ENCODE measurements at regions not wholly inside any gene's neighbourhood (a gene's known extent, or its start where the extent isn't known, plus 50 kb on each side); places are given as distances from the start of the nearest gene placed in this dataset.

- Histone ChIP-seq H3K4me3 (no peak overlapping the region), H3K4me2 (no peak overlapping the region), H3K4me1 (ENCODE audit: insufficient read depth) (no peaks in the 10 kb centered on the region), H3F3A (replicated peaks; ENCODE audit: low read depth) (no peaks in the 10 kb centered on the region), H3K9me2 (ENCODE audit: insufficient read depth) (no peaks in the 10 kb centered on the region; the same call in 1 of the 2 replicates), H3K79me2 (replicated peaks; ENCODE audit: insufficient read depth) (no peaks in the 10 kb centered on the region), H3K27me3 (ENCODE audit: insufficient read depth) (no peaks in the 10 kb centered on the region), H3K27ac (ENCODE audit: low read depth) (no peak overlapping the region), H3K36me3 (ENCODE audit: insufficient read depth) (no peaks in the 10 kb centered on the region), H2AFZ (no peak overlapping the region; the same call in 1 of the 2 replicates), H4K20me1 (replicated peaks; ENCODE audit: insufficient read depth) (no peaks in the 10 kb centered on the region)
- ATAC-seq (no peak), DNase-seq (ENCODE audit: low spot score) (no peak)
- TF ChIP-seq, protein P1, sequence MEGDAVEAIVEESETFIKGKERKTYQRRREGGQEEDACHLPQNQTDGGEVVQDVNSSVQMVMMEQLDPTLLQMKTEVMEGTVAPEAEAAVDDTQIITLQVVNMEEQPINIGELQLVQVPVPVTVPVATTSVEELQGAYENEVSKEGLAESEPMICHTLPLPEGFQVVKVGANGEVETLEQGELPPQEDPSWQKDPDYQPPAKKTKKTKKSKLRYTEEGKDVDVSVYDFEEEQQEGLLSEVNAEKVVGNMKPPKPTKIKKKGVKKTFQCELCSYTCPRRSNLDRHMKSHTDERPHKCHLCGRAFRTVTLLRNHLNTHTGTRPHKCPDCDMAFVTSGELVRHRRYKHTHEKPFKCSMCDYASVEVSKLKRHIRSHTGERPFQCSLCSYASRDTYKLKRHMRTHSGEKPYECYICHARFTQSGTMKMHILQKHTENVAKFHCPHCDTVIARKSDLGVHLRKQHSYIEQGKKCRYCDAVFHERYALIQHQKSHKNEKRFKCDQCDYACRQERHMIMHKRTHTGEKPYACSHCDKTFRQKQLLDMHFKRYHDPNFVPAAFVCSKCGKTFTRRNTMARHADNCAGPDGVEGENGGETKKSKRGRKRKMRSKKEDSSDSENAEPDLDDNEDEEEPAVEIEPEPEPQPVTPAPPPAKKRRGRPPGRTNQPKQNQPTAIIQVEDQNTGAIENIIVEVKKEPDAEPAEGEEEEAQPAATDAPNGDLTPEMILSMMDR (conservative IDR thresholded peaks at IDR 0.05; ENCODE audit: low read depth in 2 of 2): no peak
- TF ChIP-seq, protein P2, sequence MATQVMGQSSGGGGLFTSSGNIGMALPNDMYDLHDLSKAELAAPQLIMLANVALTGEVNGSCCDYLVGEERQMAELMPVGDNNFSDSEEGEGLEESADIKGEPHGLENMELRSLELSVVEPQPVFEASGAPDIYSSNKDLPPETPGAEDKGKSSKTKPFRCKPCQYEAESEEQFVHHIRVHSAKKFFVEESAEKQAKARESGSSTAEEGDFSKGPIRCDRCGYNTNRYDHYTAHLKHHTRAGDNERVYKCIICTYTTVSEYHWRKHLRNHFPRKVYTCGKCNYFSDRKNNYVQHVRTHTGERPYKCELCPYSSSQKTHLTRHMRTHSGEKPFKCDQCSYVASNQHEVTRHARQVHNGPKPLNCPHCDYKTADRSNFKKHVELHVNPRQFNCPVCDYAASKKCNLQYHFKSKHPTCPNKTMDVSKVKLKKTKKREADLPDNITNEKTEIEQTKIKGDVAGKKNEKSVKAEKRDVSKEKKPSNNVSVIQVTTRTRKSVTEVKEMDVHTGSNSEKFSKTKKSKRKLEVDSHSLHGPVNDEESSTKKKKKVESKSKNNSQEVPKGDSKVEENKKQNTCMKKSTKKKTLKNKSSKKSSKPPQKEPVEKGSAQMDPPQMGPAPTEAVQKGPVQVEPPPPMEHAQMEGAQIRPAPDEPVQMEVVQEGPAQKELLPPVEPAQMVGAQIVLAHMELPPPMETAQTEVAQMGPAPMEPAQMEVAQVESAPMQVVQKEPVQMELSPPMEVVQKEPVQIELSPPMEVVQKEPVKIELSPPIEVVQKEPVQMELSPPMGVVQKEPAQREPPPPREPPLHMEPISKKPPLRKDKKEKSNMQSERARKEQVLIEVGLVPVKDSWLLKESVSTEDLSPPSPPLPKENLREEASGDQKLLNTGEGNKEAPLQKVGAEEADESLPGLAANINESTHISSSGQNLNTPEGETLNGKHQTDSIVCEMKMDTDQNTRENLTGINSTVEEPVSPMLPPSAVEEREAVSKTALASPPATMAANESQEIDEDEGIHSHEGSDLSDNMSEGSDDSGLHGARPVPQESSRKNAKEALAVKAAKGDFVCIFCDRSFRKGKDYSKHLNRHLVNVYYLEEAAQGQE (IDR thresholded peaks at IDR 0.05; ENCODE audit: unreplicated experiment): no peak
- TF ChIP-seq NANOG (IDR thresholded peaks at IDR 0.05; ENCODE audit: borderline replicate concordance) (no peak), POLR2AphosphoS5 (IDR thresholded peaks at IDR 0.05; ENCODE audit: low read depth) (no peak), STAT1 (IDR thresholded peaks at IDR 0.05; ENCODE audit: unreplicated experiment) (no peak), ZNF331 (CRISPR knock-in tag; IDR thresholded peaks at IDR 0.05; ENCODE audit: low read depth) (no peak)
- H3K4me1 Mint-ChIP-seq: peaks cover 11% of the 10 kb centered on the region; the same call in 2 of the 3 replicates
- no peaks in the 10 kb centered on the region for H3K9me3 Mint-ChIP-seq
- H3K36me3 Mint-ChIP-seq (ENCODE audit: low read depth): no peaks in the 10 kb centered on the region
- no peak overlapping the region for H3K27ac Mint-ChIP-seq
- H3K27me3 Mint-ChIP-seq (ENCODE audit: insufficient read depth, low read depth, poor library complexity): peaks cover 2% of the 10 kb centered on the region
- no peak overlapping the region for H3K4me3 Mint-ChIP-seq
Measured at GRCh38 chr3:72210261-72210660, 425.3 kb upstream of the PROK2 start.

DNA sequence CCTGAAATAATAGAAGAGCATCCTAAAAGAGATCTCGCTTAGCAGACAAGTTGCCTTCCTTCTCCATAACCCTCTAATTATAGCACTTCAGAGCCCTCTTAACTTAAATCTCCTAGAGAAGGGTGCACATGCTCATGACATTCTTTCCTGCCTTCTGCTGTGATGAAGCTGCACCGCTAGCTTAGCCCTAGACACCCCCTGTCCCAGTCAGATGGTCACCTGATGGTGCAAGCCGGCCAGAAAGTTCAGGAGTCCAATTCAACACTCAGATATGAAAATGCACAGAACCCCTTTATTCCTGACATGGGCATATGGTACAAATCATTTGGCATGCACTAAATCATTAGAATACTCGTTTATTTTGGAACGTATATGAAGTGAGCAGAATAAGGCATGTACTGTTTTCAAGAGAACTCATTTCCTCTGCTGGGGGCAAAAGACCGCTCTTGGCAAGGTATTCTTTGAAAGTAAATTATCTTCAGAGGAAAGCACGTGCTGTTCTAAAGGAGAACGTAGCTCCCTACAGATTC lies 420.4 kb upstream of the PROK2 start:
- Histone ChIP-seq H3K4me2 (no peak overlapping the region), H3F3A (replicated peaks; ENCODE audit: low read depth) (no peaks in the 10 kb centered on the region), H3K27ac (ENCODE audit: low read depth) (no peak overlapping the region), H3K79me2 (replicated peaks; ENCODE audit: insufficient read depth) (no peaks in the 10 kb centered on the region), H3K36me3 (ENCODE audit: insufficient read depth) (no peaks in the 10 kb centered on the region), H3K4me1 (ENCODE audit: insufficient read depth) (no peaks in the 10 kb centered on the region), H3K27me3 (ENCODE audit: insufficient read depth) (no peaks in the 10 kb centered on the region), H2AFZ (no peak overlapping the region), H4K20me1 (replicated peaks; ENCODE audit: insufficient read depth) (no peaks in the 10 kb centered on the region), H3K4me3 (no peak overlapping the region), H3K9me2 (ENCODE audit: insufficient read depth) (no peaks in the 10 kb centered on the region)
- peaks cover 7% of the 10 kb centered on the region; the same call in 2 of the 3 replicates for H3K36me3 Mint-ChIP-seq (ENCODE audit: low read depth)
- no peak for DNase-seq (ENCODE audit: low spot score)
- H3K9me3 Mint-ChIP-seq: peaks cover 15% of the 10 kb centered on the region
- no peak overlapping the region for H3K4me3 Mint-ChIP-seq
- no peak overlapping the region for H3K27ac Mint-ChIP-seq
- peaks cover 17% of the 10 kb centered on the region for H3K4me1 Mint-ChIP-seq
- no peak for ATAC-seq
- peaks cover 5% of the 10 kb centered on the region for H3K27me3 Mint-ChIP-seq (ENCODE audit: insufficient read depth, low read depth, poor library complexity)
- no peak for TF ChIP-seq JUNB (IDR thresholded peaks at IDR 0.05; ENCODE audit: unreplicated experiment)
- TF ChIP-seq, protein P2 (IDR thresholded peaks at IDR 0.05; ENCODE audit: unreplicated experiment): no peak
- TF ChIP-seq, protein P1 (conservative IDR thresholded peaks at IDR 0.05; ENCODE audit: low read depth in 2 of 2): no peak
